ENCODE measurements at regions not wholly inside any gene's neighbourhood (a gene's known extent, or its start where the extent isn't known, plus 50 kb on each side); places are given as distances from the start of the nearest gene placed in this dataset.

GRCh38 chr6:15819226-15819625 is 156.4 kb upstream of the DTNBP1 start:
- TF ChIP-seq CTCF (conservative IDR thresholded peaks at IDR 0.05; ENCODE audit: low read depth in 2 of 2) (no peak), EZH2phosphoT487 (IDR thresholded peaks at IDR 0.05; ENCODE audit: unreplicated experiment) (no peak), EZH2 (IDR thresholded peaks at IDR 0.05; ENCODE audit: low read depth, unreplicated experiment) (no peak), CREB1 (CRISPR knock-in tag; IDR thresholded peaks at IDR 0.05; ENCODE audit: low read depth) (no peak), POLR2AphosphoS5 (IDR thresholded peaks at IDR 0.05; ENCODE audit: low read depth) (no peak), ZNF331 (CRISPR knock-in tag; IDR thresholded peaks at IDR 0.05; ENCODE audit: low read depth) (no peak), JUNB (IDR thresholded peaks at IDR 0.05; ENCODE audit: unreplicated experiment) (no peak), REST (IDR thresholded peaks at IDR 0.05; ENCODE audit: unreplicated experiment) (no peak), NANOG (IDR thresholded peaks at IDR 0.05; ENCODE audit: borderline replicate concordance) (no peak)
